ENCODE measurements at regions not wholly inside any gene's neighbourhood (a gene's known extent, or its start where the extent isn't known, plus 50 kb on each side); places are given as distances from the start of the nearest gene placed in this dataset.

DNA sequence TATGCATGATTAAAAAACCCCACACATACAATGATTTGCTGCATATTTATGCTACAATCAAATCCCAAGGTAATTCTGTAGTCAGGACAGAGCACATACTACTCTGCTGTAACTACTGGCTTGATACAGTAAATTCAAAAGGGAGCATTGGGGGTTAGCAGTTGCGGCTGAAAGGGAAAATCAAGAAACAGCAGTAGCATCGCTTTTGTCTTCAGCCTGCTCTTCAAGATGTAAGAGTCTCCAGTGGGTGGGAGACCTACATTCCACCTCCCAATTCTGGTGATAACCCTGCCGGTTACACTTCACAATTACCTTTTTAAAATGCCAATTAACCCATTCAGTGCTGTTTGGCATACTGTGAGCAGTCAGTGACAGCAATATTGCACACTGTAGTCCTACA lies 259.4 kb downstream of the NR2F2 start:
- TF ChIP-seq CTCF (IDR thresholded peaks at IDR 0.05) (no peak), JUN (CRISPR knock-in tag; IDR thresholded peaks at IDR 0.05) (no peak), ZNF138 (CRISPR knock-in tag; conservative IDR thresholded peaks at IDR 0.05) (no peak), ATF1 (CRISPR knock-in tag; IDR thresholded peaks at IDR 0.05) (no peak), ZNF425 (CRISPR knock-in tag; conservative IDR thresholded peaks at IDR 0.05) (no peak), SP1 (CRISPR knock-in tag; conservative IDR thresholded peaks at IDR 0.05) (no peak), PRDM15 (CRISPR knock-in tag; IDR thresholded peaks at IDR 0.05) (no peak), ESRRA (CRISPR knock-in tag; IDR thresholded peaks at IDR 0.05; ENCODE audit: borderline replicate concordance) (no peak)
- TF ChIP-seq, protein P1, sequence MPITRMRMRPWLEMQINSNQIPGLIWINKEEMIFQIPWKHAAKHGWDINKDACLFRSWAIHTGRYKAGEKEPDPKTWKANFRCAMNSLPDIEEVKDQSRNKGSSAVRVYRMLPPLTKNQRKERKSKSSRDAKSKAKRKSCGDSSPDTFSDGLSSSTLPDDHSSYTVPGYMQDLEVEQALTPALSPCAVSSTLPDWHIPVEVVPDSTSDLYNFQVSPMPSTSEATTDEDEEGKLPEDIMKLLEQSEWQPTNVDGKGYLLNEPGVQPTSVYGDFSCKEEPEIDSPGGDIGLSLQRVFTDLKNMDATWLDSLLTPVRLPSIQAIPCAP (CRISPR knock-in tag; IDR thresholded peaks at IDR 0.05): no peak
- TF ChIP-seq, protein P2, sequence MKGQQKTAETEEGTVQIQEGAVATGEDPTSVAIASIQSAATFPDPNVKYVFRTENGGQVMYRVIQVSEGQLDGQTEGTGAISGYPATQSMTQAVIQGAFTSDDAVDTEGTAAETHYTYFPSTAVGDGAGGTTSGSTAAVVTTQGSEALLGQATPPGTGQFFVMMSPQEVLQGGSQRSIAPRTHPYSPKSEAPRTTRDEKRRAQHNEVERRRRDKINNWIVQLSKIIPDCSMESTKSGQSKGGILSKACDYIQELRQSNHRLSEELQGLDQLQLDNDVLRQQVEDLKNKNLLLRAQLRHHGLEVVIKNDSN (CRISPR knock-in tag; IDR thresholded peaks at IDR 0.05): no peak
- TF ChIP-seq, protein P3, sequence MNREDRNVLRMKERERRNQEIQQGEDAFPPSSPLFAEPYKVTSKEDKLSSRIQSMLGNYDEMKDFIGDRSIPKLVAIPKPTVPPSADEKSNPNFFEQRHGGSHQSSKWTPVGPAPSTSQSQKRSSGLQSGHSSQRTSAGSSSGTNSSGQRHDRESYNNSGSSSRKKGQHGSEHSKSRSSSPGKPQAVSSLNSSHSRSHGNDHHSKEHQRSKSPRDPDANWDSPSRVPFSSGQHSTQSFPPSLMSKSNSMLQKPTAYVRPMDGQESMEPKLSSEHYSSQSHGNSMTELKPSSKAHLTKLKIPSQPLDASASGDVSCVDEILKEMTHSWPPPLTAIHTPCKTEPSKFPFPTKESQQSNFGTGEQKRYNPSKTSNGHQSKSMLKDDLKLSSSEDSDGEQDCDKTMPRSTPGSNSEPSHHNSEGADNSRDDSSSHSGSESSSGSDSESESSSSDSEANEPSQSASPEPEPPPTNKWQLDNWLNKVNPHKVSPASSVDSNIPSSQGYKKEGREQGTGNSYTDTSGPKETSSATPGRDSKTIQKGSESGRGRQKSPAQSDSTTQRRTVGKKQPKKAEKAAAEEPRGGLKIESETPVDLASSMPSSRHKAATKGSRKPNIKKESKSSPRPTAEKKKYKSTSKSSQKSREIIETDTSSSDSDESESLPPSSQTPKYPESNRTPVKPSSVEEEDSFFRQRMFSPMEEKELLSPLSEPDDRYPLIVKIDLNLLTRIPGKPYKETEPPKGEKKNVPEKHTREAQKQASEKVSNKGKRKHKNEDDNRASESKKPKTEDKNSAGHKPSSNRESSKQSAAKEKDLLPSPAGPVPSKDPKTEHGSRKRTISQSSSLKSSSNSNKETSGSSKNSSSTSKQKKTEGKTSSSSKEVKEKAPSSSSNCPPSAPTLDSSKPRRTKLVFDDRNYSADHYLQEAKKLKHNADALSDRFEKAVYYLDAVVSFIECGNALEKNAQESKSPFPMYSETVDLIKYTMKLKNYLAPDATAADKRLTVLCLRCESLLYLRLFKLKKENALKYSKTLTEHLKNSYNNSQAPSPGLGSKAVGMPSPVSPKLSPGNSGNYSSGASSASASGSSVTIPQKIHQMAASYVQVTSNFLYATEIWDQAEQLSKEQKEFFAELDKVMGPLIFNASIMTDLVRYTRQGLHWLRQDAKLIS (CRISPR knock-in tag; IDR thresholded peaks at IDR 0.05; ENCODE audit: borderline replicate concordance): no peak

Data from WTC11 (cell line).